ENCODE measurements at regions not wholly inside any gene's neighbourhood (a gene's known extent, or its start where the extent isn't known, plus 50 kb on each side); places are given as distances from the start of the nearest gene placed in this dataset.

DNA sequence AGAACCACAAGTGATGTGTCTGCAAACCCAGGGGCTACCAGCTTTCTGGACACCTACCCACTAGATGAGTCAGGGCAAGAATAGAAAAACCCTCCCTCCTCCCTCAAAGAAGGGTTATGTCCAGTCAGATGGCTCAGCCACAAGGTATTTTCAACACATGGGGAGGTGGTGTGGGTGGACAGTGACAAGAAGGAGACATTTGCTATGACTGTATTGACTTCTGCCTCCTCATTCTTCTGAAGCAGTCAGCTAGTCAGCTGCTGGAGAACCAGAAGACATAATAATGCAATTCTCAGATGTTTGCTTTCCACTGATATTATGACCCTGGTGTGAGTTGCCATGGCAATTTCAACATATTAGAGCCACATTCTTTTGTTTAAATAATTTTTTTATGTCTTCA lies 66.7 kb upstream of the GOLGA8B start:
- TF ChIP-seq EZH2 (IDR thresholded peaks at IDR 0.05; ENCODE audit: low read depth): no peak
- TF ChIP-seq, protein P1, sequence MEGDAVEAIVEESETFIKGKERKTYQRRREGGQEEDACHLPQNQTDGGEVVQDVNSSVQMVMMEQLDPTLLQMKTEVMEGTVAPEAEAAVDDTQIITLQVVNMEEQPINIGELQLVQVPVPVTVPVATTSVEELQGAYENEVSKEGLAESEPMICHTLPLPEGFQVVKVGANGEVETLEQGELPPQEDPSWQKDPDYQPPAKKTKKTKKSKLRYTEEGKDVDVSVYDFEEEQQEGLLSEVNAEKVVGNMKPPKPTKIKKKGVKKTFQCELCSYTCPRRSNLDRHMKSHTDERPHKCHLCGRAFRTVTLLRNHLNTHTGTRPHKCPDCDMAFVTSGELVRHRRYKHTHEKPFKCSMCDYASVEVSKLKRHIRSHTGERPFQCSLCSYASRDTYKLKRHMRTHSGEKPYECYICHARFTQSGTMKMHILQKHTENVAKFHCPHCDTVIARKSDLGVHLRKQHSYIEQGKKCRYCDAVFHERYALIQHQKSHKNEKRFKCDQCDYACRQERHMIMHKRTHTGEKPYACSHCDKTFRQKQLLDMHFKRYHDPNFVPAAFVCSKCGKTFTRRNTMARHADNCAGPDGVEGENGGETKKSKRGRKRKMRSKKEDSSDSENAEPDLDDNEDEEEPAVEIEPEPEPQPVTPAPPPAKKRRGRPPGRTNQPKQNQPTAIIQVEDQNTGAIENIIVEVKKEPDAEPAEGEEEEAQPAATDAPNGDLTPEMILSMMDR (conservative IDR thresholded peaks at IDR 0.05): no peak

Measured in PC-9 (cell line).